CD14-positive monocyte (primary cell): ENCODE measurements at regions not wholly inside any gene's neighbourhood (a gene's known extent, or its start where the extent isn't known, plus 50 kb on each side); places are given as distances from the start of the nearest gene placed in this dataset.

Experiments
- DNase-seq, 3 donors: peaks; one replicate each; pipeline ENCODE4 v3.0.0-alpha.2; 2011 to 2022
- H2AFZ ChIP-seq: 2 replicates; pipeline ENCODE4 v1.6.0; 2012; ENCODE audit warnings: mild to moderate bottlenecking, low read depth, low read length, inconsistent platforms; ENCODE audit not compliant: insufficient read depth, poor library complexity, severe bottlenecking
- H3K27ac ChIP-seq, 2 donors: 1 replicate in 1 of 2; 2 replicates in 1 of 2; pipeline ENCODE4 v1.5.1; 2012 to 2013; ENCODE audit warnings: low read length in 2 of 2, control low read depth in 1 of 2, inconsistent platforms in 1 of 2, low read depth in 1 of 2, mild to moderate bottlenecking in 1 of 2
- H3K27me3 ChIP-seq, 2 donors: one replicate each; pipeline versions ENCODE4 v1.6.0 to v1.6.1; 2011 to 2013; ENCODE audit warnings: low read length in 2 of 2; ENCODE audit not compliant: control insufficient read depth in 2 of 2, insufficient read depth in 2 of 2
- H3K36me3 ChIP-seq, 2 donors: replicated peaks in 1 of 2; 1 replicate in 1 of 2; 2 replicates in 1 of 2; pipeline versions ENCODE4 v1.5.1 to v1.6.1; 2012 to 2013; ENCODE audit warnings: low read length in 2 of 2, control low read depth in 1 of 2, inconsistent platforms in 1 of 2, mild to moderate bottlenecking in 1 of 2; ENCODE audit not compliant: insufficient read depth in 2 of 2, control insufficient read depth in 1 of 2
- H3K4me1 ChIP-seq, 2 donors: 1 replicate in 1 of 2; 2 replicates in 1 of 2; pipeline versions ENCODE4 v1.5.1 to v1.6.1; 2012 to 2013; ENCODE audit warnings: low read length in 2 of 2, control low read depth in 1 of 2, inconsistent platforms in 1 of 2, mild to moderate bottlenecking in 1 of 2, moderate library complexity in 1 of 2; ENCODE audit not compliant: insufficient read depth in 2 of 2, control insufficient read depth in 1 of 2
- H3K4me2 ChIP-seq: replicated peaks from 2 replicates; pipeline ENCODE3; 2012; ENCODE audit warnings: low read length, moderate library complexity, mild to moderate bottlenecking; ENCODE audit not compliant: poor library complexity, severe bottlenecking; ENCODE audit errors: extremely low read depth
- H3K4me3 ChIP-seq, 3 experiments: fragments of 200-600 bp in 1 of 3; sonication (generic) in 1 of 3; replicated peaks in 1 of 3; 1 replicate in 2 of 3; 2 replicates in 1 of 3; pipeline ENCODE4 v1.5.1; 2011 to 2013; ENCODE audit warnings: low read length in 3 of 3, mild to moderate bottlenecking in 3 of 3, control low read depth in 2 of 3, low read depth in 2 of 3, inconsistent platforms in 1 of 3, moderate library complexity in 1 of 3
- H3K79me2 ChIP-seq: 2 replicates; pipeline ENCODE4 v1.6.0; 2012; ENCODE audit warnings: mild to moderate bottlenecking, control low read depth, inconsistent platforms, low read length, moderate library complexity; ENCODE audit not compliant: insufficient read depth
- H3K9ac ChIP-seq: 2 replicates; pipeline ENCODE4 v1.6.0; 2017; ENCODE audit warnings: low read length, mild to moderate bottlenecking; ENCODE audit not compliant: insufficient read depth, poor library complexity, severe bottlenecking
- H3K9me3 ChIP-seq, 2 donors: replicated peaks in 1 of 2; 1 replicate in 1 of 2; 2 replicates in 1 of 2; pipeline versions ENCODE4 v1.5.1 to v1.6.1; 2012 to 2013; ENCODE audit warnings: low read length in 2 of 2, control low read depth in 1 of 2; ENCODE audit not compliant: control insufficient read depth in 1 of 2, insufficient read depth in 1 of 2
- H4K20me1 ChIP-seq: 2 replicates; pipeline ENCODE4 v1.6.0; 2012; ENCODE audit warnings: mild to moderate bottlenecking, low read length, control low read depth, moderate library complexity; ENCODE audit not compliant: insufficient read depth
- H3K27ac Mint-ChIP-seq, 7 donors: one replicate each; pipeline ENCODE4 v1.8.0; 2020; ENCODE audit warnings: mild to moderate bottlenecking in 7 of 7, mixed read lengths in 7 of 7, moderate library complexity in 6 of 7, inconsistent platforms in 2 of 7
- H3K27me3 Mint-ChIP-seq, 3 donors: one replicate each; pipeline ENCODE4 v1.8.0; 2021 to 2022; ENCODE audit warnings: low read depth in 3 of 3, mild to moderate bottlenecking in 3 of 3, mixed read lengths in 3 of 3, moderate library complexity in 3 of 3, inconsistent platforms in 1 of 3
- H3K36me3 Mint-ChIP-seq, 2 donors: one replicate each; pipeline ENCODE4 v1.8.0; 2020; ENCODE audit warnings: mixed read lengths in 2 of 2, inconsistent platforms in 1 of 2, mild to moderate bottlenecking in 1 of 2
- H3K4me1 Mint-ChIP-seq: one replicate; pipeline ENCODE4 v1.8.0; 2020; ENCODE audit warnings: mild to moderate bottlenecking, mixed read lengths
- H3K4me3 Mint-ChIP-seq, 2 donors: one replicate each; pipeline ENCODE4 v1.8.0; 2020; ENCODE audit warnings: mild to moderate bottlenecking in 2 of 2, mixed read lengths in 2 of 2, moderate library complexity in 1 of 2
- H3K9me3 Mint-ChIP-seq, 7 donors: one replicate each; pipeline ENCODE4 v1.8.0; 2020 to 2022; ENCODE audit warnings: mixed read lengths in 7 of 7, mild to moderate bottlenecking in 6 of 7, moderate library complexity in 6 of 7, inconsistent platforms in 2 of 7
- WGBS: methylation state at CpG from one replicate; pipeline ENCODE4 v1.1.5; 2013; ENCODE audit warnings: missing lambda C conversion rate; ENCODE audit not compliant: insufficient coverage; 5-methylcytosine and 5-hydroxymethylcytosine counted together
- intact Hi-C, 2 donors: fragments of 100-400 bp; cut with micrococcal nuclease; formaldehyde crosslinking; loops; one replicate each; pipeline versions ENCODE4 v1.15.0 to v1.15.1; 2023
- TF ChIP-seq, protein P1 (sequence below): fragments of 200-600 bp; IDR thresholded peaks from one replicate; pipeline ENCODE4 v1.8.0; 2022; ENCODE audit warnings: antibody characterized with exemption, mild to moderate bottlenecking

DNA sequence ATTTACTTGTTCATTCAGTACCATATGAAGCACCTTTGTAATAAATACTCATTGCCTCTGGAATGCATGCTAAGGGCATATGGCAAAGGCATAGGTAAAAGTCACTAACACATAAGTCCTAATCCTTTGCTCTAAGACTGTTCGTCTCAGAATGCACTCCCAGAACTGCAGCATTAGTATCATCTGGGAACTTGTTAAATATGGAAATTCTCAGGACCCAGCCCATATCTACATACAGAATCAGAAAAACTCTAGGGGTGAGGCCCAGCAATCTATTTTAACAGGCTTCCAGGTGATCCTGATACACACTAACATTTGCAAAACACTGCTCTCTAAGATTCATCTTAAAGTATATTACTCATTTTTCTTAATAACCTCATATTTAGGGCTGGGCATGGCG, 113.8 kb upstream of the CDH6 start:
- TF ChIP-seq, protein P1, sequence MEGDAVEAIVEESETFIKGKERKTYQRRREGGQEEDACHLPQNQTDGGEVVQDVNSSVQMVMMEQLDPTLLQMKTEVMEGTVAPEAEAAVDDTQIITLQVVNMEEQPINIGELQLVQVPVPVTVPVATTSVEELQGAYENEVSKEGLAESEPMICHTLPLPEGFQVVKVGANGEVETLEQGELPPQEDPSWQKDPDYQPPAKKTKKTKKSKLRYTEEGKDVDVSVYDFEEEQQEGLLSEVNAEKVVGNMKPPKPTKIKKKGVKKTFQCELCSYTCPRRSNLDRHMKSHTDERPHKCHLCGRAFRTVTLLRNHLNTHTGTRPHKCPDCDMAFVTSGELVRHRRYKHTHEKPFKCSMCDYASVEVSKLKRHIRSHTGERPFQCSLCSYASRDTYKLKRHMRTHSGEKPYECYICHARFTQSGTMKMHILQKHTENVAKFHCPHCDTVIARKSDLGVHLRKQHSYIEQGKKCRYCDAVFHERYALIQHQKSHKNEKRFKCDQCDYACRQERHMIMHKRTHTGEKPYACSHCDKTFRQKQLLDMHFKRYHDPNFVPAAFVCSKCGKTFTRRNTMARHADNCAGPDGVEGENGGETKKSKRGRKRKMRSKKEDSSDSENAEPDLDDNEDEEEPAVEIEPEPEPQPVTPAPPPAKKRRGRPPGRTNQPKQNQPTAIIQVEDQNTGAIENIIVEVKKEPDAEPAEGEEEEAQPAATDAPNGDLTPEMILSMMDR = no peak
- H3K4me2 ChIP-seq = no peak overlapping the region
- H3K4me1 Mint-ChIP-seq = no peaks in the 10 kb centered on the region
- no peak overlapping the region for H2AFZ ChIP-seq
- peaks cover 3 to 4% (median 3%) of the 10 kb centered on the region in 3 donors for H3K27me3 Mint-ChIP-seq
- intact Hi-C loops = no loop called here
- no peak overlapping the region for H3K27ac Mint-ChIP-seq
- no CpG with 5 or more reads among the region's 2 CpGs for WGBS
- no peak overlapping the region for H3K9ac ChIP-seq
- H3K27me3 ChIP-seq = no peaks in the 10 kb centered on the region
- H3K27ac ChIP-seq = no peak overlapping the region
- H3K79me2 ChIP-seq = no peaks in the 10 kb centered on the region
- H3K4me1 ChIP-seq = no peaks in the 10 kb centered on the region
- DNase-seq = no peak
- H3K9me3 Mint-ChIP-seq = peaks cover 4 to 21% (median 8%) of the 10 kb centered on the region in 7 donors
- H3K36me3 ChIP-seq = no peaks in the 10 kb centered on the region
- no peak overlapping the region for H3K4me3 Mint-ChIP-seq
- peaks cover 9 to 15% of the 10 kb centered on the region in 2 donors for H3K9me3 ChIP-seq
- no peaks in the 10 kb centered on the region for H3K36me3 Mint-ChIP-seq
- no peak overlapping the region for H3K4me3 ChIP-seq
- no peaks in the 10 kb centered on the region for H4K20me1 ChIP-seq

DNA sequence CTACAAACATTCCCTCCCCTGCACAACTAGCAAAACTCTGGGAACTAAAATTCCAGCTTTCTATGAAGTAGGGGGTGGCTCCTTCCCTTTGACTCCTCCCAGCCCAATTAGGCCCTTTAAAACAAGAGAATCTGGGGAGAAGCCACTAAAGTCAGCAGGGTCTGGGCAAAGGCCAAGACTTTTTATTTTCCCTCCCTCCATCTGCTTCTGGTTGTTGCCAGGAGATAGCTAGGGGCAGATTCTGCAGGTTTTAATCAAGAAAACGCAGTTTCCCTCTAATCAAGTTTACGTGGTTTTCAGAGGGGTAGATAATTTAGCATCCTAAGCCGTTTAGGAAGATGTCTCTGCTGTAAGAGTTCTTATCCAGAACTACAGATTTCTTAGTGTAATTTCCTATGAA, 114.5 kb upstream of the CDH6 start:
- peak overlapping the region in 1 of 7 donors; percentile 9 for H3K27ac Mint-ChIP-seq
- intact Hi-C loops = no loop called here
- H3K27me3 ChIP-seq = no peaks in the 10 kb centered on the region
- H3K9ac ChIP-seq = no peak overlapping the region
- peaks cover 4 to 25% (median 9%) of the 10 kb centered on the region in 7 donors for H3K9me3 Mint-ChIP-seq
- H3K27ac ChIP-seq = no peak overlapping the region
- no peaks in the 10 kb centered on the region for H3K79me2 ChIP-seq
- no CpG with 5 or more reads among the region's 3 CpGs for whole genome bisulfite sequencing
- no peaks in the 10 kb centered on the region for H3K4me1 ChIP-seq
- no peak overlapping the region for H2AFZ ChIP-seq
- H3K4me3 ChIP-seq = no peak overlapping the region
- TF ChIP-seq, protein P1 = no peak
- no peak overlapping the region for H3K4me3 Mint-ChIP-seq
- H3K4me2 ChIP-seq = no peak overlapping the region
- H3K27me3 Mint-ChIP-seq = peaks cover 3 to 4% (median 3%) of the 10 kb centered on the region in 3 donors
- H3K9me3 ChIP-seq = peaks cover 9 to 20% of the 10 kb centered on the region in 2 donors
- no peaks in the 10 kb centered on the region for H3K36me3 ChIP-seq
- no peaks in the 10 kb centered on the region for H4K20me1 ChIP-seq
- DNase-seq = no peak
- no peaks in the 10 kb centered on the region for H3K36me3 Mint-ChIP-seq
- H3K4me1 Mint-ChIP-seq = no peaks in the 10 kb centered on the region
